Left colon (tissue), 2 donors: ENCODE measurements at regions not wholly inside any gene's neighbourhood (a gene's known extent, or its start where the extent isn't known, plus 50 kb on each side); places are given as distances from the start of the nearest gene placed in this dataset.

Source experiments
- ATAC-seq: fragments of 200-7000 bp; cut with Tn5 transposase; one replicate; pipeline ENCODE4 v1.9.1; 2020; ENCODE audit warnings: mild to moderate bottlenecking, moderate library complexity
- DNase-seq, 2 donors: peaks; one replicate each; pipeline ENCODE4 v3.0.0-alpha.2; 2020
- intact Hi-C, 2 donors: fragments of 100-400 bp; cut with DNase I in 1 of 2; cut with micrococcal nuclease in 1 of 2; formaldehyde crosslinking; loops; one replicate each; pipeline versions ENCODE4 v1.11.2 to v1.14.0; 2022; cut with DNase I, micrococcal nuclease
- donor health status: DM: no; HTN: no; CAD: no.
- donor health status: DM: yes; HTN: yes; CAD: no.

DNA sequence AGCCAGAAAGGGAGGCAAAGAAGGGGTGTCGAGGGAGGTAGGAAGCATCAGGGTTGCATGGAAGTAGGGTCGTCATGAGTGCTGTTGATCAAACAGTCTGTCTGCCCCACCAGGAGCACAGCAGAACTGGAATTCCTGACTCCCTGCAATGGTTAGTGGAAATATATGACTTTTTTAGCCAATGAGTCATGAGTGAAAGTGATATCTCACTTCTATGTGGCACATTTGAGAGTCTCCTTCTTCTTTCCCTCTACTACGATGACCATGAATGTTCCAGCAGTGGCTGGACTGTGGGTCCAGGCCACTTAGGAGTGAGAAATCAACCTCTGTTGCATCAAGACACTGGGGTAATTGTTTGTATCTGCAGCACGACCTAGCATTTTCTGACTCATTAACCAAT, 199.5 kb downstream of the TTC32 start:
- DNase-seq (no peak), ATAC-seq (no peak)
- intact Hi-C loops, result no loop called here

DNA sequence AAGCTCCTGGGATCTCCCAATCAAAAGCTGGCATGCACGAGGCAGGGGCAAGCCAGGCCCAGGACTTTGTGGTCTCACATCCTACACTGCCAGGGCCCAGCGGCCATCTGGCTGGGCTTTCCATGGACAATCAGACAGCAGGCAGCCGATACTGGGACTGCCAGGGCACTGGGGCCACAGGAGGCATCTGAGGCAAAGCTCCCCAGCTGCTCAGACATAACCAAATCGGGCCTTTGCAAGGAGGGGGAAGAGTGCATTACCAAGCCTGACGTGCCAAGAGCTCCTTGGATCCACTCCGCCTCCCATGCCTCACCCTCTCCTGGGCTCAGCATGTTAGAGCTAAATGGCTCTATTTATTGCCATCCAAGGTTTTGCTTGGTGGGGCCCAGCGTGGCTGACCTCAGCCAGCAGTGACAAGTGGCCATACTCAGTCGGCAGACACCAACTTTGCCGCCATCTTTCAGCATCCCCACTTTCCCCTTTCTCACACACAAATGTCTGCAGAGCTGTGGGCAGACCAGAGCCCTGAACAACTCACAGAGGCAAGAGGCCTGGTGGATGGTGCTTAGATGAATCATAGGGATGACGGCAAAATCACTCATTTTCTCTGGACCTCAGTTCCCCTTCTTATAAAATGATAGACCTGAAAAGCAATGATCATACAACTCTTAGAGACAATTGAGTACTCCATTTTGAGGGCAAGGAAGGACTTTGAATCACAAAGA, 200.8 kb downstream of the TTC32 start:
- no peak for ATAC-seq
- no peak for DNase-seq
- intact Hi-C loops, result no loop called here

GRCh38 chr2:19697131-19697530, 204.7 kb downstream of the TTC32 start:
- intact Hi-C loops, result no loop called here
- ATAC-seq, result no peak
- DNase-seq, result no peak

- intact Hi-C loops, result no loop called here
These were observed 206.1 kb downstream of the TTC32 start for GRCh38 chr2:19695706-19696105.

GRCh38 chr2:19691892-19692291, 209.9 kb downstream of the TTC32 start:
- ATAC-seq (no peak), DNase-seq (no peak)
- intact Hi-C loops, result no loop called here

More at GRCh38 chr2:19695706-19696105, 206.1 kb downstream of the TTC32 start:
- ATAC-seq, result no peak
- DNase-seq, result no peak

DNA sequence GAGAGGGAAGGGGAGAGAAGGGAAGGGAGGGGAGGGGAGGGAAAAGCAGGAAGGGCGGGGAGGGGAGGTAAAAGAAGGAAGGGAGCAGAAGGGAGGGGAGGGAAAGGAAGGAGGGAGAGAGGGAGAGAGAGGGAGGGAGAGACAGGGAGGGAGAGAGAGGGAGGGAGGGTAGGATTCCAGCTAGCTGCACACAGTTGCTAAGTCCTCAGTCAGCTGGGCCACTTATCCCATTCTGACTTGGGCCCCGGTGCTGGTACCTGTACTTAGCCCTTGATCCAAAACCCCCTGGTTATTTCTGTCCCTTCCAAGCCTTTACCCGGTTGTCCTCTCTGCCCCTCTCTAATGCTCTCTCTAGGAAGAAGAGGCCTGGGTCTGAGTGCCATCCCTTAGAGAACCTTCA, 211.4 kb downstream of the TTC32 start:
- DNase-seq (no peak), ATAC-seq (no peak)
- intact Hi-C loops, result no loop called here

- intact Hi-C loops, result no loop called here
- ATAC-seq (no peak), DNase-seq (no peak)
These were observed 212.1 kb downstream of the TTC32 start for GRCh38 chr2:19689646-19690168.

GRCh38 chr2:19688059-19688458, 213.7 kb downstream of the TTC32 start:
- intact Hi-C loops, result no loop called here
- ATAC-seq, result no peak
- no peak for DNase-seq

DNA sequence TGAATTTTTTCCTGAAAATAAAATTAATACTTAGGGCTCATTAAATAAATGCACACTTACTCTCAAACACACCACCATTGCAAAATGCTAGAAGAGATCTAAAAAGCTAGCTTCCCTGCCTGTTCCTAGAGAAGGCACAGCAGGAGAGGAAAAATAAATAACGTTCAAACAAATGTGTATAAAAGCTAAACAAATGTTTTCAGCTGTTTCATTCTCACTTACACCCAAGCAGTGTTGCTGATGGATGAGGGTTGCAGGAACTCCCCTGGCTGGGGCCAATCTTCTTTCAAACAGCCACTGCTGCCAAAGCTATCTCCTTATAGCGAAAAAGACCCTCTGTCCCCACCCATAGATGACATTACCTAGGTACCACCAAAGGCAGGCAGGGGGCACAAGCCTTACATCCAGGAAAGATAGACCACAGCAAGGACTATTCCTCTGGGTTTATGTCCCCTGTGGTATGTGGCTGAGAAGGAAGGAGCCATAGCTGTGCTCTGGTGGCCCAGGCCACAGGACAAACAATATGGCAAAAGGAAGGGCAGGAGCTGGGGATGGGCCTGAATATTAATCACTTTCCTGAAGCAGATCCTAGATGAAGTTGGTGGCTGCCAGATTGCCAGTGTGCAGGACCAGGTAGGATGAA, 214.6 kb downstream of the TTC32 start:
- intact Hi-C loops, result no loop called here
- DNase-seq, result no peak
- no peak for ATAC-seq

DNA sequence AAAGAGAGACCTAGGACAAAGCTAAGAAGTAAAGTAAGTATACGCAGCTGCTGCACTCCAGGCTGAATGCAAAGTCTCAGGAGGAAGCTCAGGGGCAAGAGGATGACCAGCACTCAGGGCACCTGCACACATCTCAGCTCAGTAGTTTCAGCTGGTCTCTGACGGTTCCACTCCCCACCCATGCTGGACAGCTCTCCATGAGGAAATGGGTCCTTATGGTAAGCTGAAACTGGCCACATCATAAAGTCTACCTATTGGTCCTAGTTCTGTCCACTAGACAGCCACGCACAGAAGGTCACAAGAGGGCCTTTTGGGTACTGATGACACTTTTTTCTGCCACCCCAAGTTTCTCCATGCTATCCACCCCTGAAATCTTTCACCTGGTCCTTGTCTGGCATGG, 215.3 kb downstream of the TTC32 start:
- ATAC-seq (no peak), DNase-seq (no peak)
- intact Hi-C loops, result no loop called here

- no peak for DNase-seq
- intact Hi-C loops, result no loop called here
- ATAC-seq, result no peak
These were observed 216.1 kb downstream of the TTC32 start for GRCh38 chr2:19685731-19686130.

DNA sequence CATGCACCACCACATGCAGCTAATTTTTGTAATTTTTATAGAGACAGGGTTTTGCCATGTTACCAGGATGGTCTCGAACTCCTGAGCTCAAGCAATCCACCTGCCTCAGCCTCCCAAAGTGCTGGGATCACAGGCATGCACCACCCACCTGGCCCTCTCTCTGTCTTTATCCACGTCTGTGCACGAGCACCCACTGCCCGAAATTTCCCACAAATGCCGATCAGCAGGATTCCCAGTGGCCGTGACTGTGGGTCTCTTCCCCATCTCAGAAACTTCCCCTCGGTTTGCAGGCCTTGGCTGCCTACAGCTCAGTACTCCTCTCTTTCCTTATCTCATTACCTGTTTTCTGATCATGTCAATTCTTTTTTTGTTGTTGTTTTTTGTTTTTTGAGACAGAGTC, 217.3 kb downstream of the TTC32 start:
- no peak for ATAC-seq
- intact Hi-C loops, result no loop called here
- DNase-seq, result no peak

GRCh38 chr2:19683556-19683955, 218.2 kb downstream of the TTC32 start:
- DNase-seq (no peak), ATAC-seq (no peak)
- intact Hi-C loops, result no loop called here

GRCh38 chr2:19682493-19682892, 219.3 kb downstream of the TTC32 start:
- DNase-seq (no peak), ATAC-seq (peak; percentile 71)
- intact Hi-C loops, result no loop called here

DNA sequence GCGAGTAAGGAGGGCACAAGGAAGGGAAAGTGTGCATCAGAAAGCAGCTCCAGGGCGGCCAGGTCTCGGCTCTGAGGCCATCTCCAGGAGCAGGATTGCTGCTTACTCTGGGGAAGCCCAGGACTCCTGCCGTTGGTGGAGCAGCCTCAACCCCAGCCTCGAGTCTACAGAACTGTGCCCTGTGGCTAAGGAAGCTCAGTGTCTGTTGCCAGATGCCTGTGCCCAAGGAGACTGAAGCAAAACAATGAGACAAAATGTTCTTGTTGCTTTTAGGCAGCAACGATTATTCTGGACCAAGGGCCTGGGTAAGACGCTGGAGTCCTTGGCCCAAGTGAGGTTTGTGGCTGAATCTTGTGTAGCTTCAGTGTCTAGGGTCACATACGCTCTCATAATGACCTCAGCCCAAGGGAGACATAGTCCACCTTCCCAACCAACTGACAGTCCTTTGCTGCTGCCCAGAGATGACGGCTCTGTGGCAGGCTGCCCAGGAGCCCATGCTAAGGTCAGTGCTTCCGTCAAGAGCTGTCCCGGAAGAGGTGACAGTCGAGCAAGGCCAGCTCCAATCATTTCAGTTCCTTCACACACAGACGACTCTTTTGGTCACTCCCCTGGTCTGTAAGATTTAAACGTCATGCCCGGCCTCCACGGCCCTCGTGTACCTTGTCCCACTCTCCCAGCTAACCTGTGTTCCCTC, 223.8 kb downstream of the TTC32 start:
- DNase-seq, result no peak
- no peak for ATAC-seq
- intact Hi-C loops, result no loop called here

- DNase-seq, result no peak
- intact Hi-C loops, result no loop called here
- ATAC-seq, result no peak
These were observed 224.5 kb downstream of the TTC32 start for GRCh38 chr2:19677215-19677777.

DNA sequence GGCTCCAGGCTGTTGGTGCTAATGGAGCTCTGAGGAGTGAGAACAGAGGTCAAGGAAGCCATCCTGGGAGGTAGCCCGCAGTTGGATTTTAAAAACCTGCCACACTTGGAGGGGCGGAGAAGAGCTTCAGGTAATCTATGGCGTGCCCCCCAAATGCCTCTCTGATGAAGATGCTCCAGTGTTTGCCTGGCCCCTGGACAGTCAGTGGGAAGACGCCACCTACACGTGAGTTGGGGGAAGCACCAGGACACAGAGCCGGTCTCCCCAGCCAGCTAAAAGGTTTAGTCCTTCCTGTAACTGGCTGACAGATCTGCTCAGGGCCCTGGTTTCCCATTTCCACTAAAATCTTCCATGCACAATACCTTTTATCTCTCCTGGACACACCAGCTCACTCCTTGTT, 225.0 kb downstream of the TTC32 start:
- ATAC-seq (no peak), DNase-seq (no peak)
- intact Hi-C loops, result no loop called here

- ATAC-seq (no peak), DNase-seq (no peak)
- intact Hi-C loops, result no loop called here
These were observed 225.8 kb downstream of the TTC32 start for GRCh38 chr2:19675856-19676460.

DNA sequence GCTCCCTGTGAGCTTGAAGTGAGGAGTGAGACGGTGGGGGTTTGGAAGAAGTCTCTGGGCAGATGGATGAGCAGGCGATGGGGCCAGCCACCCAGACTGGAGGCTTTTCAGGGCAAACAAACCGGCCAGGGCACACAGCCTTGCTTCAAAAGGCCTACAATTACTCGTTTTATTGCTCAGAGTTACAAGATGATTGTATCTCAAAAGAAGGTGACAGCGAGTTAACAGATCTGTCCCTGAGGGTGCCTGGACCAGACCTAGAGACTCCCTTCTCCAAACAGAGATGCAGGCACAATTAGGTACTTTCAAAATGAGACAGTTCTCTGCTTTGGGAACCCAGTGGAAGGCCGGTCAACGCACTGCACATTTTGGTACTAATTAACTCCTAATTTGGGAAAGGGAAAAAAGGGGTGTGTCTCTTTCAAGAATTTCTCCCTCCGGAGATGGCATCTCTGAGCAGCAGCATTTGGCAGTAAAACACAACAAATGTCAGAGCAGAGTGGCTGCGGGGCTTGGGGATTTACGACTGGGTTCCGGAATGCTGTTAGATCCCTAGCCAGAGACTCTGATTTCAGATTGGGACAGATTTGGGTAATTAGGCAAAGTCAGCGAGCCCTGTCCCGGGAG, 226.7 kb downstream of the TTC32 start:
- no peak for ATAC-seq
- intact Hi-C loops, result no loop called here
- DNase-seq, result no peak
